ENCODE measurements at regions not wholly inside any gene's neighbourhood (a gene's known extent, or its start where the extent isn't known, plus 50 kb on each side); places are given as distances from the start of the nearest gene placed in this dataset.

DNA sequence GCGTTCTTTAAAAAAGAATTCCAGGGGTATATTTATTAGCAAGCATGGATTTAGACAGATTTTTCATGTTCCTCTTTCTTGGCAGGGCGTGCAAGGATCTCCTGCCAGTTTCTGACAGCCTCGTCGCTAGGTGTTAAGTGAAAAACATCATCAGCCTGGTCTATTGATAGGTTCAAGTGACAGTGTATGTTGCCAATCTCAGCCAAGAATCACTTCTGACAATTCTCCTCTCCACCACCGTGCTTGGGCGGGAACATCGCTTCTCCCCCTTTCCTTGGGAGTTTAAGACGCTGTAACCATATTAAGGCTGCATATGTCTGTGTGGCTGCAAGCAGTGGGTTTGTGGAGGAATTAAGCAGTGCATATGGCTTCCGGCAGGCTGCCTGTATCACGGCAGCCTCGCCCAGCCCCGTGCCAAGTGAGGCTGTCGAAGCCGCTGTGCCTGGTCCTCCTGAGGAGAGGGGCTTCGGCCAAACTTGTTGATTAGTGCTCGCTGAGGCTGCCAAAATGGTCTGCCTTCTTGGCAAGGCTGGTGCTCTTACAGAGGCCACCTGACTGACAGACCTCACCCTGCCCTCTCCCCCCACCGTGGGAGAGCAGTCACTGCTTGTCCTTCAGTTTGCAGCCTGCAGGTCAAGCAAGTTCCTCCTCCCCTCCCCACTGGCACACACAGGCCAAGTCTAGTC is 132.2 kb upstream of the MPHOSPH6 start:
- TF ChIP-seq YY1 (IDR thresholded peaks at IDR 0.05; ENCODE audit: low read depth, low read length) (no peak), TAF1 (IDR thresholded peaks at IDR 0.05; ENCODE audit: low read depth, low read length) (no peak), EZH2 (IDR thresholded peaks at IDR 0.05; ENCODE audit: low read depth, low read length, severe bottlenecking) (no peak), POLR2A (IDR thresholded peaks at IDR 0.05; ENCODE audit: control extremely low read depth in 1 of 2, low read depth in 2 of 2, low read length in 2 of 2) (no peak)
- TF ChIP-seq, protein P1, sequence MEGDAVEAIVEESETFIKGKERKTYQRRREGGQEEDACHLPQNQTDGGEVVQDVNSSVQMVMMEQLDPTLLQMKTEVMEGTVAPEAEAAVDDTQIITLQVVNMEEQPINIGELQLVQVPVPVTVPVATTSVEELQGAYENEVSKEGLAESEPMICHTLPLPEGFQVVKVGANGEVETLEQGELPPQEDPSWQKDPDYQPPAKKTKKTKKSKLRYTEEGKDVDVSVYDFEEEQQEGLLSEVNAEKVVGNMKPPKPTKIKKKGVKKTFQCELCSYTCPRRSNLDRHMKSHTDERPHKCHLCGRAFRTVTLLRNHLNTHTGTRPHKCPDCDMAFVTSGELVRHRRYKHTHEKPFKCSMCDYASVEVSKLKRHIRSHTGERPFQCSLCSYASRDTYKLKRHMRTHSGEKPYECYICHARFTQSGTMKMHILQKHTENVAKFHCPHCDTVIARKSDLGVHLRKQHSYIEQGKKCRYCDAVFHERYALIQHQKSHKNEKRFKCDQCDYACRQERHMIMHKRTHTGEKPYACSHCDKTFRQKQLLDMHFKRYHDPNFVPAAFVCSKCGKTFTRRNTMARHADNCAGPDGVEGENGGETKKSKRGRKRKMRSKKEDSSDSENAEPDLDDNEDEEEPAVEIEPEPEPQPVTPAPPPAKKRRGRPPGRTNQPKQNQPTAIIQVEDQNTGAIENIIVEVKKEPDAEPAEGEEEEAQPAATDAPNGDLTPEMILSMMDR (IDR thresholded peaks at IDR 0.05; ENCODE audit: control extremely low read depth in 1 of 3, insufficient read depth in 1 of 3, low read depth in 1 of 3, low read length in 3 of 3), result no peak
- TF ChIP-seq, protein P2, sequence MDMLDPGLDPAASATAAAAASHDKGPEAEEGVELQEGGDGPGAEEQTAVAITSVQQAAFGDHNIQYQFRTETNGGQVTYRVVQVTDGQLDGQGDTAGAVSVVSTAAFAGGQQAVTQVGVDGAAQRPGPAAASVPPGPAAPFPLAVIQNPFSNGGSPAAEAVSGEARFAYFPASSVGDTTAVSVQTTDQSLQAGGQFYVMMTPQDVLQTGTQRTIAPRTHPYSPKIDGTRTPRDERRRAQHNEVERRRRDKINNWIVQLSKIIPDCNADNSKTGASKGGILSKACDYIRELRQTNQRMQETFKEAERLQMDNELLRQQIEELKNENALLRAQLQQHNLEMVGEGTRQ (IDR thresholded peaks at IDR 0.05; ENCODE audit: low read length), result no peak
- TF ChIP-seq, protein P3, sequence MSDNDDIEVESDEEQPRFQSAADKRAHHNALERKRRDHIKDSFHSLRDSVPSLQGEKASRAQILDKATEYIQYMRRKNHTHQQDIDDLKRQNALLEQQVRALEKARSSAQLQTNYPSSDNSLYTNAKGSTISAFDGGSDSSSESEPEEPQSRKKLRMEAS (IDR thresholded peaks at IDR 0.05), result no peak

Measured in H1 (cell line).